GM23248 (cell line): ENCODE measurements at regions not wholly inside any gene's neighbourhood (a gene's known extent, or its start where the extent isn't known, plus 50 kb on each side); places are given as distances from the start of the nearest gene placed in this dataset.

ENCODE experiments used
- DNase-seq: peaks from one replicate; pipeline ENCODE4 v3.0.0-alpha.2; 2015
- H2AFZ ChIP-seq: fragments of 200-600 bp; sonication (generic); 2 replicates; pipeline ENCODE4 v1.6.1; 2016; ENCODE audit warnings: antibody characterized with exemption
- H3F3A ChIP-seq: fragments of 200-600 bp; sonication (generic); 2 replicates; pipeline ENCODE4 v1.6.1; 2016; ENCODE audit warnings: mild to moderate bottlenecking, antibody characterized with exemption, mixed run types; ENCODE audit not compliant: insufficient read depth
- H3K27ac ChIP-seq: fragments of 200-600 bp; sonication (generic); 2 replicates; pipeline ENCODE4 v1.5.1; 2016; ENCODE audit warnings: mild to moderate bottlenecking
- H3K27me3 ChIP-seq: fragments of 200-600 bp; sonication (generic); replicated peaks from 2 replicates; pipeline ENCODE4 v1.6.1; 2016; ENCODE audit warnings: mild to moderate bottlenecking; ENCODE audit not compliant: insufficient read depth
- H3K36me3 ChIP-seq: fragments of 200-600 bp; sonication (generic); 2 replicates; pipeline ENCODE4 v1.6.1; 2016; ENCODE audit warnings: low read depth, mild to moderate bottlenecking
- H3K4me1 ChIP-seq: fragments of 200-600 bp; sonication (generic); 2 replicates; pipeline ENCODE4 v1.6.1; 2016; ENCODE audit warnings: mild to moderate bottlenecking; ENCODE audit not compliant: insufficient read depth
- H3K4me2 ChIP-seq: fragments of 200-600 bp; sonication (generic); one replicate; pipeline ENCODE4 v1.6.1; 2016; ENCODE audit warnings: mild to moderate bottlenecking; ENCODE audit not compliant: unreplicated experiment
- H3K4me3 ChIP-seq: fragments of 200-600 bp; sonication (generic); 2 replicates; pipeline ENCODE4 v1.5.1; 2016; ENCODE audit warnings: mild to moderate bottlenecking
- H3K79me2 ChIP-seq: fragments of 200-600 bp; sonication (generic); 2 replicates; pipeline ENCODE4 v1.6.1; 2016; ENCODE audit warnings: mild to moderate bottlenecking; ENCODE audit not compliant: insufficient read depth
- H3K9ac ChIP-seq: fragments of 200-600 bp; sonication (generic); 2 replicates; pipeline ENCODE4 v1.6.1; 2016; ENCODE audit warnings: mild to moderate bottlenecking
- H3K9me2 ChIP-seq: fragments of 200-600 bp; sonication (generic); 2 replicates; pipeline ENCODE4 v1.6.1; 2016; ENCODE audit warnings: mixed run types, mild to moderate bottlenecking, moderate library complexity; ENCODE audit not compliant: insufficient read depth
- H3K9me3 ChIP-seq: fragments of 200-600 bp; sonication (generic); one replicate; pipeline ENCODE4 v1.6.1; 2017; ENCODE audit warnings: low read depth
- H4K20me1 ChIP-seq: fragments of 200-600 bp; sonication (generic); 2 replicates; pipeline ENCODE4 v1.6.0; 2016; ENCODE audit not compliant: insufficient read depth
- EZH2 ChIP-seq: fragments of 200-600 bp; sonication (generic); IDR thresholded peaks from 2 replicates; pipeline ENCODE4 v1.6.1; 2018; ENCODE audit warnings: antibody characterized with exemption, mild to moderate bottlenecking; ENCODE audit not compliant: insufficient read depth, poor library complexity, severe bottlenecking
- EZH2phosphoT487 ChIP-seq: fragments of 200-600 bp; sonication (generic); IDR thresholded peaks from 2 replicates; pipeline ENCODE4 v1.6.1; 2018; ENCODE audit warnings: antibody characterized with exemption, moderate library complexity, mild to moderate bottlenecking, low read depth; ENCODE audit not compliant: insufficient read depth
- WGBS, 2 experiments: methylation state at CpG; one replicate each; pipeline ENCODE4 v1.1.6; 2015 to 2017; ENCODE audit warnings: low lambda C conversion rate in 2 of 2, low coverage in 1 of 2; ENCODE audit errors: missing lambda C conversion rate in 2 of 2; 5-methylcytosine and 5-hydroxymethylcytosine counted together
- in situ Hi-C: fragments of 300-500 bp; cut with MboI; formaldehyde crosslinking; loops from 2 replicates; pipeline ENCODE4 v1.15.0; 2020

- H3K9me2 ChIP-seq, result no peaks in the 10 kb centered on the region
- no peaks in the 10 kb centered on the region for H4K20me1 ChIP-seq
- no peak overlapping the region for H3K9ac ChIP-seq
- H3K36me3 ChIP-seq, result no peaks in the 10 kb centered on the region
- no peak overlapping the region for H3K27ac ChIP-seq
- H3K79me2 ChIP-seq, result no peaks in the 10 kb centered on the region
- H3K27me3 ChIP-seq, result 0 out of 2 replicates have a peak, but pooled peaks cover 6% of the 10 kb centered on the region
- H3K4me3 ChIP-seq, result no peak overlapping the region
- H2AFZ ChIP-seq, result no peak overlapping the region
- H3F3A ChIP-seq, result no peaks in the 10 kb centered on the region
- no peaks in the 10 kb centered on the region for H3K9me3 ChIP-seq
- TF ChIP-seq EZH2phosphoT487, result no peak
- no peaks in the 10 kb centered on the region for H3K4me1 ChIP-seq
- H3K4me2 ChIP-seq, result no peak overlapping the region
- in situ Hi-C loops, result no loop called here
- DNase-seq, result no peak
- WGBS, 2 experiments, result 53 to 67% methylated on average over 4 of the region's 4 CpGs
Measured at GRCh38 chr2:12006850-12007249, 260.4 kb downstream of the LPIN1 start.

- in situ Hi-C loops, result no loop called here
- no peaks in the 10 kb centered on the region for H3K9me3 ChIP-seq
- H3K36me3 ChIP-seq, result no peaks in the 10 kb centered on the region
- no peak overlapping the region for H3K4me2 ChIP-seq
- 85 to 86% methylated on average over 1 of the region's 1 CpG for WGBS, 2 experiments
- H3K9me2 ChIP-seq, result no peaks in the 10 kb centered on the region
- H3K27me3 ChIP-seq, result 0 out of 2 replicates have a peak, but pooled peaks cover 6% of the 10 kb centered on the region
- no peaks in the 10 kb centered on the region for H4K20me1 ChIP-seq
- H3K4me3 ChIP-seq, result no peak overlapping the region
- no peaks in the 10 kb centered on the region for H3K79me2 ChIP-seq
- no peak overlapping the region for H3K9ac ChIP-seq
- no peaks in the 10 kb centered on the region for H3F3A ChIP-seq
- TF ChIP-seq EZH2 (no peak), EZH2phosphoT487 (no peak)
- no peak overlapping the region for H2AFZ ChIP-seq
- H3K27ac ChIP-seq, result no peak overlapping the region
- no peak for DNase-seq
- no peaks in the 10 kb centered on the region for H3K4me1 ChIP-seq
Measured at GRCh38 chr2:12007282-12007681, 260.9 kb downstream of the LPIN1 start.

DNA sequence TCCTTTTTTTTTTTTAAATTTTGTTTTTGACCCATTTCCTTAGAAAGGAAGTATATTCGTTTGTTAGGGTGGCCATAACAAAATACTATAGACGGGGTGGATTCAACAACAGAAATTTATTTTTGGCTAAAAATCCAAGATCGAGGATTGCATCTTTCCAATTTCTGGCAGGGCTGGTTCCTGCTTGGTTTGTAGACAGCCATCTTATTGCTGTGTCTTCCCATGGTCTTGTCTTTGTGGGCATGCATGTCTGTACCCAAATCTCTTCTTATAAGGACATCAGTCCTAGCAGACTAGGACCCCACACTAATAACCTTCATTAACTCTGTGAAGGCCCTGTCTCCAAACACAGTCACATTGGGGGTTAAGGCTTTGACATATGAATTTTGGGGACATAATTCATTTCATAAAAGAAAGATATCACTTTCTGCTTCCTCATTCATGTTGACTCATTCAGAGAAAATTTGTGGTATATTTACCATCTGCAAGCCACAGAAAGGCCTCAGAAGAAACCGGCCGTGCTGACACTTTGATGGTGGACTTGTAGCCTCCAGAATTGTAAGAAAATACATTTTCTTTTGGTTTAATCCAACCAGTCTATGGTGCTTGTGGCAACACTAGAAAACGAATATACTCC lies 262.1 kb downstream of the LPIN1 start:
- Histone ChIP-seq H3K9me3 (no peaks in the 10 kb centered on the region), H3K4me3 (no peak overlapping the region), H3K4me2 (no peak overlapping the region), H3K27ac (no peak overlapping the region), H3K9me2 (no peaks in the 10 kb centered on the region), H2AFZ (no peak overlapping the region), H3K27me3 (0 out of 2 replicates have a peak, but pooled peaks cover 6% of the 10 kb centered on the region), H3K36me3 (no peaks in the 10 kb centered on the region), H3K79me2 (no peaks in the 10 kb centered on the region), H3K9ac (no peak overlapping the region), H3F3A (no peaks in the 10 kb centered on the region), H4K20me1 (no peaks in the 10 kb centered on the region), H3K4me1 (no peaks in the 10 kb centered on the region)
- peak; percentile 28 for DNase-seq
- TF ChIP-seq EZH2phosphoT487 (no peak), EZH2 (no peak)
- in situ Hi-C loops, result no loop called here
- 62 to 71% methylated on average over 6 of the region's 6 CpGs for WGBS, 2 experiments

DNA sequence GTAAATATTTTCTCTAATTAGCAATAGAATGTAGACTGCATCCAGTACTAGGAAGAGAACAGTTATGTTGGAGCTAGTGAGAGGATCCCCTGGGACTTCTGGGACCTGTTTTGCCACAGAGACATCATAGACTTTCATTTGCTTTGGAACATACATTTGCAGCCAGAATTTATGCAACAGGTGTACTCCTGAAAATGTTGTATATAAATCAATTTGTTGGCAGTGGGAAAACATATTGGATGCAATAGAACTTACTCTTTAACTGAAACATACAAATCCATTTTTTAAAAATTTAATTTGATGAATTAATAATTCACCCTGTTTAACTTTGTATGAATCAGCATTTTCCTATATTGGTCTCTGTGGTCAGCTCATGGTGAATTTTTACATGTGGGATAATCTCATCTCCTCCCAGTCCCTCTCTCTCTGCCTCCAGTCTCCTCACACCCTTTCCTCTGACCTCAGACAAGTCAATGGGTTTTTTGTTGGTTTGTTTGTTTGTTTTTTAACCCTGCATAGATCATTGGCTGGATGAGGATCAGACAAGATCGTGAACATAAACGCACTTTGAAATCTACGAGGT lies 263.0 kb downstream of the LPIN1 start:
- TF ChIP-seq EZH2, result no peak
- TF ChIP-seq EZH2phosphoT487, result no peak
- Histone ChIP-seq H3K36me3 (no peaks in the 10 kb centered on the region), H3K9ac (no peak overlapping the region), H3K4me2 (no peak overlapping the region), H3K27me3 (0 out of 2 replicates have a peak, but pooled peaks cover 6% of the 10 kb centered on the region), H2AFZ (no peak overlapping the region), H3K79me2 (no peaks in the 10 kb centered on the region), H4K20me1 (no peaks in the 10 kb centered on the region), H3K4me1 (peaks cover 8% of the 10 kb centered on the region), H3K9me2 (no peaks in the 10 kb centered on the region), H3K4me3 (no peak overlapping the region), H3F3A (no peaks in the 10 kb centered on the region; the same call in 1 of the 2 replicates), H3K27ac (no peak overlapping the region), H3K9me3 (no peaks in the 10 kb centered on the region)
- DNase-seq, result no peak
- WGBS, 2 experiments, result 93 to 95% methylated on average over 3 of the region's 3 CpGs
- in situ Hi-C loops, result no loop called here
